PC-3 (cell line): ENCODE measurements at regions not wholly inside any gene's neighbourhood (a gene's known extent, or its start where the extent isn't known, plus 50 kb on each side); places are given as distances from the start of the nearest gene placed in this dataset.
A peak's percentile ranks its signal among the peaks of the same experiment; 100 is the strongest.

ENCODE experiments used
- ATAC-seq: fragments of 200-7000 bp; cut with Tn5 transposase; 2 replicates; pipeline ENCODE4 v1.9.1; 2020; ENCODE audit warnings: mild to moderate bottlenecking, moderate library complexity
- BruUV-seq: library from RNA; stranded (reverse); fragments of 400-500 nt; replicated peaks from 2 replicates; lab custom pipeline; 2021; lab: Mats Ljungman, UMichigan
- CTCF ChIA-PET: fragments of 300-600 bp; sonication (Branson Sonifier 250); formaldehyde crosslinking; loops from one replicate; lab custom pipeline; 2022; ENCODE audit warnings: antibody characterized with exemption; lab: Charles Lee
- POLR2A ChIA-PET: fragments of 300-600 bp; sonication (Branson Sonifier 250); formaldehyde crosslinking; loops from one replicate; lab custom pipeline; 2022; ENCODE audit warnings: antibody characterized with exemption; ENCODE audit not compliant: unreplicated experiment; lab: Charles Lee
- DNase-seq: peaks from one replicate; pipeline ENCODE4 v3.0.0-alpha.2; 2015
- H2AFZ ChIP-seq: fragments of 300-600 bp; sonication (generic); 2 replicates; pipeline ENCODE4 v1.6.0; 2016; ENCODE audit warnings: antibody characterized with exemption, low read length
- H3F3A ChIP-seq: fragments of 300-600 bp; sonication (generic); one replicate; pipeline ENCODE4 v1.6.0; 2017; ENCODE audit warnings: antibody characterized with exemption, low read length, control low read depth, mild to moderate bottlenecking; ENCODE audit not compliant: unreplicated experiment
- H3K27ac ChIP-seq: fragments of 300-600 bp; sonication (generic); 2 replicates; pipeline ENCODE4 v1.5.1; 2016; ENCODE audit warnings: mild to moderate bottlenecking, low read length
- H3K27me3 ChIP-seq: fragments of 300-600 bp; sonication (generic); 2 replicates; pipeline ENCODE4 v1.6.1; 2016; ENCODE audit warnings: low read length, mixed read lengths
- H3K36me3 ChIP-seq: fragments of 300-600 bp; sonication (generic); 2 replicates; pipeline ENCODE4 v1.6.1; 2016; ENCODE audit warnings: low read depth, mixed run types, low read length, mixed read lengths
- H3K4me1 ChIP-seq: fragments of 300-600 bp; sonication (generic); 2 replicates; pipeline ENCODE4 v1.5.1; 2016; ENCODE audit warnings: low read length; ENCODE audit not compliant: insufficient read depth
- H3K4me2 ChIP-seq: fragments of 300-600 bp; sonication (generic); 2 replicates; pipeline ENCODE4 v1.6.0; 2016; ENCODE audit warnings: low read length
- H3K4me3 ChIP-seq: fragments of 300-600 bp; sonication (generic); 2 replicates; pipeline ENCODE4 v1.5.1; 2016; ENCODE audit warnings: mild to moderate bottlenecking, low read length, mixed read lengths
- H3K79me2 ChIP-seq: fragments of 300-600 bp; sonication (generic); 2 replicates; pipeline ENCODE4 v1.6.1; 2017; ENCODE audit warnings: low read length, mixed read lengths
- H3K9ac ChIP-seq: fragments of 300-600 bp; sonication (generic); 2 replicates; pipeline ENCODE4 v1.6.0; 2016; ENCODE audit warnings: mild to moderate bottlenecking, low read length
- H3K9me2 ChIP-seq: fragments of 300-600 bp; sonication (generic); replicated peaks from 2 replicates; pipeline ENCODE4 v1.6.1; 2016; ENCODE audit warnings: mixed run types, low read length, mixed read lengths
- H3K9me3 ChIP-seq: fragments of 300-600 bp; sonication (generic); 2 replicates; pipeline ENCODE4 v1.6.1; 2016; ENCODE audit warnings: low read length, mixed read lengths
- H4K20me1 ChIP-seq: fragments of 300-600 bp; sonication (generic); 2 replicates; pipeline ENCODE4 v1.6.1; 2016; ENCODE audit warnings: low read length, mixed read lengths
- CTCF ChIP-seq: fragments of 300-600 bp; sonication (generic); conservative IDR thresholded peaks from 2 replicates; pipeline ENCODE4 v1.5.1; 2017; ENCODE audit warnings: antibody characterized with exemption, low read depth, mild to moderate bottlenecking, low read length
- EZH2 ChIP-seq: fragments of 300-600 bp; sonication (generic); IDR thresholded peaks from one replicate; pipeline ENCODE4 v1.6.1; 2017; ENCODE audit warnings: antibody characterized with exemption, mild to moderate bottlenecking, low read length; ENCODE audit not compliant: unreplicated experiment
- EZH2phosphoT487 ChIP-seq: fragments of 300-600 bp; sonication (generic); IDR thresholded peaks from 2 replicates; pipeline ENCODE4 v1.6.1; 2018; ENCODE audit warnings: mild to moderate bottlenecking, antibody characterized with exemption, low read length, borderline replicate concordance
- intact Hi-C: fragments of 100-400 bp; cut with micrococcal nuclease; formaldehyde crosslinking; loops from 2 replicates; pipeline ENCODE4 v1.9.0; 2023

GRCh38 chr20:48556956-48557355 lies 270.8 kb downstream of the PREX1 start:
- CTCF ChIA-PET = interaction anchor here (0.6 kb wide), 1 partner anchor 10 kb away, joined by 8 read pairs; no protein-coding TSS in a partner anchor
- Histone ChIP-seq H2AFZ (no peak overlapping the region), H3K4me2 (no peak overlapping the region), H3F3A (no peaks in the 10 kb centered on the region), H3K9me3 (no peaks in the 10 kb centered on the region), H3K79me2 (no peaks in the 10 kb centered on the region), H3K27me3 (peaks cover 67% of the 10 kb centered on the region), H3K27ac (no peak overlapping the region), H3K9ac (no peak overlapping the region), H3K36me3 (no peaks in the 10 kb centered on the region), H3K4me1 (no peaks in the 10 kb centered on the region), H3K9me2 (no peaks in the 10 kb centered on the region), H3K4me3 (no peak overlapping the region), H4K20me1 (no peaks in the 10 kb centered on the region)
- ATAC-seq (no peak), DNase-seq (peak; percentile 16)
- intact Hi-C loops = no loop called here
- POLR2A ChIA-PET = no interaction called here
- TF ChIP-seq EZH2 (no peak), CTCF (no peak)
- no TSS peak for BruUV-seq

- Histone ChIP-seq H3K4me3 (no peak overlapping the region), H3K79me2 (no peaks in the 10 kb centered on the region), H3K9ac (no peak overlapping the region), H2AFZ (no peak overlapping the region), H3K27ac (no peak overlapping the region), H3K4me1 (no peaks in the 10 kb centered on the region), H4K20me1 (no peaks in the 10 kb centered on the region), H3K9me3 (no peaks in the 10 kb centered on the region), H3K9me2 (no peaks in the 10 kb centered on the region), H3K36me3 (no peaks in the 10 kb centered on the region), H3K4me2 (no peak overlapping the region), H3K27me3 (peaks cover 81% of the 10 kb centered on the region), H3F3A (no peaks in the 10 kb centered on the region)
- ChIA-PET POLR2A (no interaction called here), CTCF (no interaction called here)
- DNase-seq (no peak), ATAC-seq (no peak)
- no peak for TF ChIP-seq CTCF
- no peak for TF ChIP-seq EZH2phosphoT487
- TF ChIP-seq EZH2 = no peak
- BruUV-seq = no TSS peak
- intact Hi-C loops = no loop called here
Observed at GRCh38 chr20:48552550-48552949, 275.2 kb downstream of the PREX1 start.

DNA sequence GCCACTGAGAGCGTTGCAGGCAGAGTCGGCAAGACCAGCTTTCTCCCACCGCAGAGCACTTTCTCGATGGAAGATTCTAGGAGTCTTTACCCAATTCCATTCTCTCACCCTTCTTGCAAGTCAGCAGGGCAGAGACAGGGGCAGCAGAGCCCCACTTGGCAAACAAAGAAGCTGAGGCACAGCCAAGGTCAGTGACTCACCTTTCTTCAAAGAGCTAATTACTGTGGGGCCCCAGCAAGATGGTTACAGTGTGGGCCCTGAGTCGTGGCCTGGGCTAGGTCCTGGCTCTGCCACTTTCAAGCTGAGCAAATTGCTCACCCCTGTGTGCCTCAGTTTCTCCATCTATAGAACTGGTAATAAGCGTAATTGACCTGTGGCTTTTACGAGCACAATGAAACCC lies 277.0 kb downstream of the PREX1 start:
- no TSS peak for BruUV-seq
- POLR2A ChIA-PET = interaction anchor here (0.6 kb wide), 1 partner anchor 227 kb away, joined by 8 read pairs; no protein-coding TSS in a partner anchor
- H3K27me3 ChIP-seq = peaks cover 73% of the 10 kb centered on the region
- CTCF ChIA-PET = no interaction called here
- ATAC-seq (no peak), DNase-seq (peak; percentile 15)
- H3K4me1 ChIP-seq = no peaks in the 10 kb centered on the region
- H3F3A ChIP-seq = no peaks in the 10 kb centered on the region
- H3K9ac ChIP-seq = no peak overlapping the region
- no peaks in the 10 kb centered on the region for H3K36me3 ChIP-seq
- H4K20me1 ChIP-seq = no peaks in the 10 kb centered on the region
- no peaks in the 10 kb centered on the region for H3K9me3 ChIP-seq
- H3K4me3 ChIP-seq = no peak overlapping the region
- no peaks in the 10 kb centered on the region for H3K9me2 ChIP-seq
- no peaks in the 10 kb centered on the region for H3K79me2 ChIP-seq
- H3K4me2 ChIP-seq = no peak overlapping the region
- TF ChIP-seq CTCF (no peak), EZH2phosphoT487 (no peak), EZH2 (no peak)
- no peak overlapping the region for H2AFZ ChIP-seq
- H3K27ac ChIP-seq = no peak overlapping the region
- intact Hi-C loops = no loop called here
